ENCODE measurements at regions not wholly inside any gene's neighbourhood (a gene's known extent, or its start where the extent isn't known, plus 50 kb on each side); places are given as distances from the start of the nearest gene placed in this dataset.
"Not testable (repeated sequence)": the region's sequence is repeated elsewhere in the genome, so short reads cannot be mapped to it uniquely, and the experiment has no call there.

- DNase-seq = no peak
Measured at GRCh38 chr2:207409517-207409916, 120.2 kb upstream of the CREB1 start.

- DNase-seq = no peak
Measured at GRCh38 chr2:207412787-207413310, 116.9 kb upstream of the CREB1 start.

DNA sequence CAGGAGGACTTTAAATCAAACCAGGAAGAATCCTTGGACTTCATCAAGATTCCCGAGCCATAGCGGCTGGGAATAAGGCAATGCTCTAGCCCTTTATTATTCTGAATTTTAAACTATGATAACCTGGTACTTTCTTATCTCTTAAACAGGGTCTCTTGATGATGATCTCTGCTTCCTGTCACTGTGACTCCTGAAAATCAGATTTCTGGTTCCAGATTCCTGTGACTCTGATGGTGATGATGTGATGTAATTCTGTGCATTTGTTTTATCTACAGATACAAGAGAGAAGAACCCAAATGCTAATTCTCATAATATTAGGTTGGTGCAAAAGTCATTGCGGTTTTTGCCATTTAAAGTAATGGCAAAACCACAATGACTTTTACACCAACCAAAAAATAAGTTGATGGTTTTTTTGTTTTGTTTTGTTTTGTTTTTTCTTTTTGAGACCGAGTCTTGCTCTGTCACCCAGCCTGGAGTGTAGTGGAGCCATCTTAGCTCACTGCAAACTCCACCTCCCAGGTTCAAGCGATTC, 116.3 kb upstream of the CREB1 start:
- no peak for DNase-seq

DNA sequence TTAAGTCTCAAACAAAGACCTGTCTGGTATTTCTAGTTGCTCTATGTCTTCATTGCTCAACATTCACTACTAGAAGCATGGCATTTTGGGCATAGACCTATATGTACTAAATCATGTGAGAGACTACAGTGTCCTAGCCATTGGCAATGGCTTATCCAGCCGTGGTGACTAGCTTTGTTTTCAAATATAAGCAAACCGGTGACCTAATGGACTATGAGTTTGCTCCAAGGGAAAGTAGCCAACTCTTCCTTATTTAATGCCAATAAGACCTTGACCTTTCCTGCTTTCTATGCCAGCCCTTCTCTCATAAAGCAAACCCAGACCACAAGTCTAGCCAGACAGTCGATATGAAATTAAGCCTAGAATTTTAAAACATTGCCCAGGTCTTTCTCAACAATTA, 113.7 kb upstream of the CREB1 start:
- no peak for DNase-seq

DNA sequence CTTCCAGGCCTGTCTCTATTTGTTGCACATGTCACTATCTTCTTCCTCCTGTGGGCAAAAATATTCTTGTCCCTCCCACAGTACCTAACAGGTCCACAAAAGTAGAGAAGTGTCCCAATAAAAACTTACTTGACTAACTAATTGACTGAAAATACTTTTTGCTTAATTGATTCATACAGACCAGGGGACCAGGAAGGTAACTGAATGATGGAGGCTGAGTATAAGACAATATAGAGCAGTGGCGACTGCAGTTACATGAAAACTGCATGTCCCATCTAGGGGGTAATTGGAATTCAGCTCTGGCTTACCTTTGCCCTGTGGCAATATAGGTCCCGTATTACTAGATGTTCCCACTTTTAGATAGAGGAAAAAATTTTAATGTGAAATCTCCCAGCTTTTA, 112.9 kb upstream of the CREB1 start:
- no peak for DNase-seq

DNA sequence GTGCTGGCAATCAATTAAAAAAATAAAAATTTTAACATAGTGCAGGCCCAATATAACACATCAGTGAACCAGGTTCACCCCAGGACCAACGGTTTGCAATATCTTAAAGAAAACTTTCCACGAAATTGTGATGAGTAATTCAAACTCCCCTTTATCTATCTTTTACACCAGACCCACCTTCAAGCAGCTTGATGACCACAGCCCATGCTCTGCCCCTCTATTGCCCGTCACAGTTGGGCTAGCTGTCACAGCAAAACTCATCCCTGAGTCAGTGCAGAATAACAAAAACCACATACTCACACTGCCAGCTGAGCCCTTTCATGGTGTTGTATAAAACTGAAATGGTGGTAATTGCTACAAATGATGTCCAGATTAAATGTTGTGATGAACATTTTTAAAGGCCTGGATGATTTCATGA, 112.5 kb upstream of the CREB1 start:
- DNase-seq = no peak

GRCh38 chr2:207418419-207418818, 111.3 kb upstream of the CREB1 start:
- no peak for DNase-seq

- DNase-seq = no peak
Measured at GRCh38 chr2:207419331-207419730, 110.4 kb upstream of the CREB1 start.

DNA sequence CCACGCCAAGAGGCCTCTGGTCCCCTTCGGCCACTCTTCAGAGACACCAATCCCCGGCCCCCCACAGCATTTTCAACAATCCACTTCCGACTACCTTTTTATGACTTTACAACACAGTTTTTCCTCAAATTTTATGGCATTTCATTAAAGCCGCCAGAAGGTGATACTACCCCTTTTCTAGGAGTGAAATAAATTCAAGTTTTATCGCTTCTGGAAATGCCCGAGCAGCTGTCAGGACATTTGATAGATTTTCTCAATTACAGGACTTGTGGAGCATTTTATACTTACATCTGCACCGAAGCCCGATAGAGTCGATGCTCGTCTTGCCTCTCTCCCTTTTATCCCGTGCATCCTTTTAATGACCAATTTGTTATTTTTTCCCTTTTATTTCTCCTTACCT, 108.1 kb upstream of the CREB1 start:
- DNase-seq = peak; percentile 79

GRCh38 chr2:207422380-207422779, 107.4 kb upstream of the CREB1 start:
- no peak for DNase-seq

- no peak for DNase-seq
Measured at GRCh38 chr2:207423886-207424285, 105.9 kb upstream of the CREB1 start.

- DNase-seq = no peak
Measured at GRCh38 chr2:207427986-207428385, 101.8 kb upstream of the CREB1 start.

GRCh38 chr2:207428573-207428972, 101.2 kb upstream of the CREB1 start:
- no peak for DNase-seq

GRCh38 chr2:207432453-207432852, 97.3 kb upstream of the CREB1 start:
- peak; percentile 71 for DNase-seq

DNA sequence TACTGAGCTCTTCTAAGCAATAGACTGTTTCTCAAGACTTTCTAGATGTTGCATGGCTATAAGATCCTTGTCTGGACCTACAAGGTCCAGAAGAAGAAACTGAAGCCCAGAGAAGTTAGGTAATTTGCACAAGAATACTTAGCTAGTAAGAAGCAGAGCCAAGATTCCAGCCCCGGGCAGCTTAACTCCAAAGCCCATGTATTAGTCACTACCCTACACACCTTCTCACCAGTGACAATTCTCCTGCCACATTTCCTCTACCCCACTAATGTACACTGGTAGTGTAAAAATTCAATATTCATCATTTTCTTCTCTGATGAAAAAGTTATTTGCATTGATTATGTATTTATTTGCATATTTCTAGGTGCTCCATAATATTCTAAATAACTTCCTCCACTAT, 95.5 kb upstream of the CREB1 start:
- DNase-seq = no peak

- no peak for DNase-seq
Measured at GRCh38 chr2:207434899-207435465, 94.8 kb upstream of the CREB1 start.

GRCh38 chr2:207437136-207437523, 92.6 kb upstream of the CREB1 start:
- no peak for DNase-seq

DNA sequence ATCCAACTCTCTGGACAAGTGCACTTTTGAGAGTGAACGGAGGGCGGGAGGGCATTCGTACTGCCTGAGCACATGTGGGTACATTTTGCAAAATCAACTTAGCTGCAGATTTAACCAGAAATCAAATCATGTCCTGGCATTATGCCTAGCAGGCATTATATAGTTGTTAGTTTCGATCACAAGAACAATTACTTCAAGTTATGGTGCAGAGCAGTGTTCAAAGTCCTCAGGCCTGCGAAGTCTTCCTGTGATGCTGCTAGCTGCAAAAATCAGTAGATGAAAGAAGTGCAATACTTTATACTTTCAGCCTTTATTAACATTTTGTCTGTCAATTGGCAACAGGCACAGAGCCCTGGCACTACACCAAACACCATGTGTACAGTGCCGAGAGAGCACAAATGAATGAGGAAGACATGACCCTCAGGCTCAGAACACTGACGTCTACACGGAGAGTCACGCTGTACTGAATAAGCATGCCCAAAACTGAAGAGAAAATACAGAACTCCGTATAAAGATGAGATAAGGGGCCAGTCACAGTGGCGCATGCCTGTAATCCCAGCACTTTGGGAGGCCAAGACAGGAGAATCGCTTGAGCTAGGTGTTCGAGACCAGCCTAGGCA, 92.1 kb upstream of the CREB1 start:
- no peak for DNase-seq

DNA sequence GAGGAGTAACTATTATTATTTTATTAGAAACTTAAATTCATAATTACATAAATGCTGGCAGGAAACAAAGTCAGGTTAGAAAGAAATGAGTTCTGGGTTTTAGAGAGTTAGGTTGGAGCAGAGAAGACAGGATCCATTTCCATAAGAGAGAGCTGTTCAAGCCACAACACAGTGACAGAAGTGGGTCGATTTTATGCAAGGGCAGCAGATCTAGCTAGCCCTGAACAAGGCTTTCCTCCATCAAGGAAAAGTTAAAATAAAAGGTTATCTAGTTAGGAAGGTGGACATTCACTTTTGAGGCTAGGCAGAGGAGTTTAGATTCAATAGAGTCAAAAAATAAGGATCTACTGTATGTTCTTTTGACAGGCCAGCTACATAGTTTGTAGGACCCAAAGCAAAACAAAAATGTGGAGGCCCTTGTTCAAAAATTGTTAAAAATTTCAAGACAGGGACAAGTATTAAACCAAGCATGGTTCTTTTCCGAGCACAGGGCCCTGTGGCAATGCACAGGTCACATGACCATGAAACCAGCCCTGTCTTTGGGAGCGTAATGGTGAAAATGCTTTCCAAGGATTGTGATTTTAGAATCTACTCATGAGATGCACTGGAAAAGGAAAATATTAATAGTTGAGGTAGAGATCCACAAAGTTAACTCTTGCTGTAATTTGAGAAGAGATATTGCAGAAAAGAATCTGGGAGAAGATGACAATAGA, 91.2 kb upstream of the CREB1 start:
- DNase-seq = no peak

DNA sequence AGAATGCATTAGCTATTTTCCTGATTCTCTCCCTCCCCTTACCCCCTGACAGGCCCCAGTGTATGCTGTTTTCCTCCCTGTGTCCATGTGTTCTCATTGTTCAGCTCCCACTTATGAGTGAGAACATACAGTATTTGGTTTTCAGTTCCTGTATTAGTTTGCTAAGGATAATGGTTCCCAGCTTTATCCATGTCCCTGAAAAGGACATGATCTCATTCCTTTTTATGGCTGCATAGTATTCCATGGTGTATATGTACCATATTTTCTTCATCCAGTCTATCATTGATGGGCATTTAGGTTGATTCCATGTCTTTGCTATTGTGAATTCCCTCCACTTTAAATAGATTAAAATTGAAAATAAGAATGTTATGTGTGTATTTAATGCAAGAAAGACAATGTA, 89.9 kb upstream of the CREB1 start:
- not testable (repeated sequence) for DNase-seq

DNA sequence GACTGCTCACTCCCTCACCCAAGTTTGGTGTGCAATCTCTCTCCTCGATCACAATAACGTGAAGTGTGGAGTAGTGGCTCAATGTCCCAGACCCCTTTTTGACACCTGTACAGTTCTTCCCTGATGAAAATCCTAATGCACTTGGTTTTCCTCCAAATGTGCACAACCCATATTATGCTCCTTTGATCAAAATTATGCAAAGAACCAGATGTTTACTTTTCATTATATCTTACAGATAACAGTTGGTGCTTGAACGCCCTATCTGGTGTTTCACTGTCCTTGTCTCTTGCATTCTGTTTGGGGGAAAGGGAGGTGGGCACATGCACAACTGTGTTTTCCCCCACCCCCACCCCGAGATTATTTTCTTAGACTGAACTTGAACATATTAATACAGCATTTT, 85.0 kb upstream of the CREB1 start:
- no peak for DNase-seq

DNA sequence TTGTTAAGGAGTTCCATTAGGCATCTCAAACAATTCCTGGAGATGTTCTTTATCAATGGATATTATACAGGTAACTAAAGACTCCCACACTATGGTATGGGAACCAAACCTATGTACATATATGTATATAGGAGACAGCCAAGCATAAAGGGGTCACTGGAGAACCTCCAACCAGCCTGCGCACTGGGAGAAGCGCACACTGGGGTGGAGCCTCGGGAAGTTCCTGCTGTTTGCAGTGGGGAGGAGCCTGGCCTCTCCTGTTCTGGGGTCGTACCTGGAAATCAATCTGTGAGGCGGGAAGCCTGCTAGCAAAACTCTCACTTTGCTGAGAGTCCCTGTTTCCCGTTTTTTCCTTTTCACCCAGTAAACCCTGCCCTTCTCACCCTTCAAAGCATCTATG, 83.1 kb upstream of the CREB1 start:
- no peak for DNase-seq

DNA sequence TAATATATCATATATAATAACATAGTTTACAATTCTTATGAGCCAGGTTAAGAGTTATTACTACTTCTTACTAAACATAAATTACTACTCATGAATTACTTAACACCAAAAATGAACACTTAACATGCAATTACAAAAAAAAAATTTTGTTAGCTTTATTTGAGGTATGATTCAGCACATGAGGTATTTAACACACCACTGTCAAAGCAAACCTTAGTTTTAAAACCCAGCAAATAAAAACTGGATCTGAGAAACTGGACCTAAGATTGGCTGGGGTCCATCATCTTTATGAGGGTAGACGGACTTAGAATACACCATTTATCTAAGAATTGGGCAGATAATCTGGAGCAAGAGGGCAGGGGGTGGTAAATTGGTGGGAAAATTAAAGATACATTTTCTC, 81.8 kb upstream of the CREB1 start:
- no peak for DNase-seq

All from renal pelvis (tissue), 1 donor.